ENCODE measurements at regions not wholly inside any gene's neighbourhood (a gene's known extent, or its start where the extent isn't known, plus 50 kb on each side); places are given as distances from the start of the nearest gene placed in this dataset.
"Not testable (repeated sequence)": the region's sequence is repeated elsewhere in the genome, so short reads cannot be mapped to it uniquely, and the experiment has no call there.

DNA sequence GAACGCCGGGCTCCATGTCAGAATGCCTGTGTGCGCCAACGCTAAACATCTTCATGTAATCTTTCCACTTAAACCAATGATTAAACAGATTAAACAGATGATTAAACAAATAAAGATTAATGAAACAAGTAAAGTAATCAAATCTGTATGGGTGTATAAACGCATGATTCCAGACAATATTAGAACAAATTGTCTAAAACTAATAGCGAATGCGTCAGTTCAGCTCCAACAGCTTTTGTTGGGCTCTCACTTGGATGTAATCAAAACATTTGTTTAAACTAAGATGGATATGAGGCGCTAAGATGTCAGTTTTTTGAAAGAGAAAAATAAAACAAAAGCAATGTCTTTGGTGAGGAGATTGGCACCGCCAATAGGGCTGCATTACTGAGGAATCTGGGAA, 299.1 kb upstream of the TLE3 start:
- DNase-seq (ENCODE audit: low spot score) = no peak

- DNase-seq (ENCODE audit: low spot score) = no peak
Measured at GRCh38 chr15:70395164-70395563, 297.4 kb upstream of the TLE3 start.

GRCh38 chr15:70390723-70391122, 293.0 kb upstream of the TLE3 start:
- no peak for DNase-seq (ENCODE audit: low spot score)

DNA sequence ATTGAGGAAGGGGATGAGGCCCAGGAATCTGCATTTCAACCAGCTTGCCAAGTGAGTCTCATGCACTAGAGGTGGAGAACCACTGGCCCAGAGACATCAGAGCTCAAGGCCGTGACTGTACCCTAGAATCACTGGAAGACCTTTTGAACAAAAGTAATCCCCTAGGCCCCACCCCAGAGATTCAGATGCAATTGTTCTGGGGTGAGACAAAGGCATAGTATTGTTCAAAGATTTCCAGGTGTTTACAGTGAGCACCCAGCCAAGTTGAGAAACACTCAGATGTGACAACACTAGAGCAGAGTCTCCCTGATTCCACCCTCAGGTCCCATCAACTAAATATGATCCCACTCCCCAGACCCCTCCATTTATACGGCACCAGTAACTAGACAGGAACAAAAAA, 290.3 kb upstream of the TLE3 start:
- DNase-seq (ENCODE audit: low spot score) = no peak

GRCh38 chr15:70387081-70387480, 289.4 kb upstream of the TLE3 start:
- no peak for DNase-seq (ENCODE audit: low spot score)

DNA sequence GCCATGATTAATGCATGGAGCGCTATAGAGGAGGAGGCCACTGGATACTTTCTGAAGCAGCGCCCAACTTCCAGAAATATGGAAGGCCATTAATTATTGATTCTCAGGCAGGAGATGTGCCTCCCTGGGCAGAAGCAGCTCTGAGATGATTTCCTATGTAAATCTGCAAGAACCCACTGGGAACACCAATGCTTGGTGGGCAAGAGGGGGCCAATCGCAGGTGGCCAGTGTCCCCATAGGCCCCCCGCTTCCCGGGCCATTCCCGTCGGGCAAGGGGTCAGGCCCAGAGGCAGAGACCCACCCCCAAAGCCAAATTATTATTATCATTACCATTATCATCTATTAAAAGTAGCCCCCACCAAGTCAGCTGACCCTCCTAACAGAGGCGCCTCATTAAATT, 288.0 kb upstream of the TLE3 start:
- no peak for DNase-seq (ENCODE audit: low spot score)

DNA sequence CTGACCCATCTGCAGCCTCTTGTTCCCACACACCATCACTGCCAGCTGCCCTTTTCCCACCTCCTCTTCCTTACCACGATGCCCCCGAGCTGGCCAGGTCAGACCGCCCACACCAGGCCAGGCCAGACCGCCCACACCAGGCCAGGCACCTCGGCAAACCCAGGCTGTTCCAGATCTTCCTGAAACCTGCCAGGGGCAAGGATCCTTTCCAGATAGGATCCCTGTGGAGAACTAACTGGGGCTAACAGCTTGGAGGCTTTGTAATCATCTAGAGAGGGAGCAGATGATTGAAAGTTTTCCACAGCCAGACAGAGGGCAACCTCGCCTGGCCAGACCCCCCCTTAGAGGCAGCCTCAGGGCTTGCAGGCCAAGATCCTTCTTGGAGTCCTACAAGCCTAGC, 287.3 kb upstream of the TLE3 start:
- no peak for DNase-seq (ENCODE audit: low spot score)

GRCh38 chr15:70383856-70384255, 286.1 kb upstream of the TLE3 start:
- no peak for DNase-seq (ENCODE audit: low spot score)

GRCh38 chr15:70382762-70383458, 285.2 kb upstream of the TLE3 start:
- no peak for DNase-seq (ENCODE audit: low spot score)

GRCh38 chr15:70382009-70382749, 284.5 kb upstream of the TLE3 start:
- no peak for DNase-seq (ENCODE audit: low spot score)

- no peak for DNase-seq (ENCODE audit: low spot score)
Measured at GRCh38 chr15:70379938-70380883, 282.5 kb upstream of the TLE3 start.

DNA sequence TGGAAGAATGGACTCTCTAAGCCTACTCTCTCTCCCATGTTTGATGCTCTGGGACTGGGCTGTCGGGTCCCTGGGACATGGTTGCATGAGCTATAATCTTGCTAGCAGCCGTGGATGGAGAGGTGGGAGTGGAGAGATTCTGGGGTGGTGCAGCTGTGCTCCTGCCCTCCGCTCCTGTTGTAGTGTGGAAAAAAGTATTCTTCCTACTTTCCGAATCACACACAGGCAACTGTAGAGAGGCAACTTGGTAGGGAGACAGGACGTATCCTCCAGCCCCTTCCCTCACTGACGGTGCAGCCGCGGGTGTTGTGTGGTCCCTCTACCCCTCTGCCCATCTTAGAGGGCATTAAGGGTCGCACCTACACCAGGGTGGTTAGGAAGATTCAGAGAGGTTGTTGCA, 281.4 kb upstream of the TLE3 start:
- no peak for DNase-seq (ENCODE audit: low spot score)

- no peak for DNase-seq (ENCODE audit: low spot score)
Measured at GRCh38 chr15:70378126-70379031, 280.7 kb upstream of the TLE3 start.

DNA sequence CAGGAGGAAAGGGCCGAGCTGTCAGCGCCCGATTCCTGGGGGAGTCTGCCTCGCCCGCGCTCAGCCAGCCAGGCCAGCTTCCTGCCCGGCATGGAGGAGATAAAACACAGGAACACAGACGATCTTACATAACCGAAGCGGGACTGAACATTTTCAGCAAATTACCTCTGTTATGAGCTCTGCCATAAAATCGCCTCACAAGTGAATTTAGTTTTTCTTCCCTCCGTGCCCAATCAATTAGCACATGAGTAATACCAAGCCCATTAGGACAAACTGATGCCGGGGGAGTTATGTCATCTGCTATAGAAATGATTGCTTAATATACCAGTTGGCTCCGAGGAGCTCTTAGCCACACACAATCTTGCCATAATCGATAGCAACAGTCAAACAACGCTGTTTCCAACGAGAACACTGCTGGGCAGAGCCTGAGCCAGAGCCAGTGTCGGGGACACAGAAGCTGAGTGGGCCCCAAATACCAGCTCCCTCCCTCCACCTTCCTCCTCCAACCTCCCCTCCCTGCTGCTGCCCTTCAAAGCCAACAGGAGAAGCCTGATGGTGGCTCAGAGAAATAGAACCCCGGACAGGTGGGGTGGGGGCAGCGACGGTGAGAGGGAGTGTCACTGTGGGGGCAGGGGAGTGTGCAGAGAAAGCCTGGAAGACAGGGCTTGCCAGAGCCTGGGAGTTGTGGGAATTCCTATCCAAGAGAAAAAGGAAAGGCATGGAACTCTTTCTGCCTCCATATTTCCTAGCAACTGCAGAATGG, 279.4 kb upstream of the TLE3 start:
- no peak for DNase-seq (ENCODE audit: low spot score)

GRCh38 chr15:70376031-70376928, 278.6 kb upstream of the TLE3 start:
- DNase-seq (ENCODE audit: low spot score) = no peak

DNA sequence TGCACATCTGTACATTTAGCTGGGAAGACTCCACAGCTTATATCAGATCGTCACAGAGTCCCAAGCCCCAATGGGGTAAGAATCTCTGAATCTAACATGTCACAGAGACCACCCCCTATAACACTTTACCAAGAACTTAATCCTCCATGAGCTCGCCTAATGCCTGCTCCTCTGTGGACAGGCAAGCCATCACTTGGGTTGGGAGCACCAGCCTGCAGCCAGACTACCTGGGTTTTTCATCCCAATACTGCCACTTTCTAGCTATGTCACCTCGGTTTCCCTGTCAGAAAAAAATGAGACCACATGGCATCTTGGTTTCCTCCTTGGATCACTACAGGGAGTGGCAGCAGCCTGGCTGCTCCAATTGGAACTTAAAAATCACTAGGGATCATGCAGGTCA, 277.9 kb upstream of the TLE3 start:
- no peak for DNase-seq (ENCODE audit: low spot score)

DNA sequence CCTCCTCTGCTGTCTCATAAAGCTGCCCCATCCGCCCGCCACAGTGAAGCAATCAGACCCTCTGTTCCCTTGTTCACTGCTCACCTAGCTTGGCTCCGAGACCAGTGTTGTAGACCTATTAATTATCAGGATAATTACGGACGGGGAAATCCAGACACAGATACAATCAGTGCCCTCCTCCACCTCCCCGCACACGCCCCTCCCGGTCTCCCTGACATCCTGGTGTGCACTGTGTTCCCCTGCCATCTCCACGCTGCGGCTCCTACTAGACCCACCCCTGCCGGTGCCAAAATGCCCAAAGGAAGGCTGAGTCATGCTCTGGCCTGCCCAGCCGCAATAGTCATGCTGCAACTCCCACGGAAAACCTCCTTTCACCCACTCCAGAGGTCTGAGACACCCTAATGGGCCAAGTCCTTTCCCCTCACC, 277.3 kb upstream of the TLE3 start:
- peak; percentile 19 for DNase-seq (ENCODE audit: low spot score)

- DNase-seq (ENCODE audit: low spot score) = no peak
Measured at GRCh38 chr15:70374096-70374495, 276.4 kb upstream of the TLE3 start.

DNA sequence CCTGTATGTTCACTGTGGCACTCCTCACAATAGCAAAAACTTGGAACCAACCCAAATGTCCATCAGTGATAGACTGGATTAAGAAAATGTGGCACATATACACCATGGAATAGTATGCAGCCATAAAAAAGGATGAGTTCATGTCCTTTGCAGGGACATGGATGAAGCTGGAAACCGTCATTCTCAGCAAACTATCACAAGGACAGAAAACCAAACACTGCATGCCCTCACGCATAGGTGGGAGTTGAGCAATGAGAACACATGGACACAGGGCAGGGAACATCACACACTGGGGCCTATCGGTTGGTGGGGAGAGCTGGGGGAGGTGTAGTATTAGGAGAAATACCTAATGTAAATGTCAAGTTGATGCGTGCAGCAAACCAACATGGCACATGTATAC, 275.7 kb upstream of the TLE3 start:
- not testable (repeated sequence) for DNase-seq (ENCODE audit: low spot score)
